Subcutaneous abdominal adipose tissue (tissue), 5 donors: ENCODE measurements at regions not wholly inside any gene's neighbourhood (a gene's known extent, or its start where the extent isn't known, plus 50 kb on each side); places are given as distances from the start of the nearest gene placed in this dataset.

Experiments
- H3K27ac ChIP-seq: one replicate; pipeline ENCODE4 v1.7.0; 2013; ENCODE audit warnings: low read depth, mild to moderate bottlenecking, inconsistent platforms, low read length, moderate library complexity
- H3K27me3 ChIP-seq, 5 donors: one replicate each; pipeline ENCODE4 v1.7.0; 2013; ENCODE audit warnings: low read length in 5 of 5, inconsistent platforms in 1 of 5; ENCODE audit not compliant: control insufficient read depth in 5 of 5, insufficient read depth in 4 of 5
- H3K36me3 ChIP-seq, 5 donors: one replicate each; pipeline ENCODE4 v1.7.0; 2013; ENCODE audit warnings: low read length in 5 of 5; ENCODE audit not compliant: control insufficient read depth in 5 of 5, insufficient read depth in 5 of 5
- H3K4me1 ChIP-seq, 5 donors: one replicate each; pipeline ENCODE4 v1.7.0; 2013; ENCODE audit warnings: low read length in 5 of 5, mild to moderate bottlenecking in 3 of 5, moderate library complexity in 1 of 5; ENCODE audit not compliant: control insufficient read depth in 5 of 5, insufficient read depth in 5 of 5
- H3K4me3 ChIP-seq, 5 donors: one replicate each; pipeline ENCODE4 v1.7.0; 2013; ENCODE audit warnings: low read length in 5 of 5, low read depth in 1 of 5
- H3K9ac ChIP-seq, 5 donors: one replicate each; pipeline ENCODE4 v1.7.0; 2013; ENCODE audit warnings: low read length in 5 of 5, mild to moderate bottlenecking in 4 of 5, moderate library complexity in 3 of 5
- H3K9me3 ChIP-seq, 5 donors: one replicate each; pipeline ENCODE4 v1.7.0; 2013; ENCODE audit warnings: low read length in 5 of 5; ENCODE audit not compliant: control insufficient read depth in 5 of 5
- donor health status: healthy.
- donor health status: healthy.
- donor health status: healthy.
- donor health status: healthy.
- donor health status: healthy.

DNA sequence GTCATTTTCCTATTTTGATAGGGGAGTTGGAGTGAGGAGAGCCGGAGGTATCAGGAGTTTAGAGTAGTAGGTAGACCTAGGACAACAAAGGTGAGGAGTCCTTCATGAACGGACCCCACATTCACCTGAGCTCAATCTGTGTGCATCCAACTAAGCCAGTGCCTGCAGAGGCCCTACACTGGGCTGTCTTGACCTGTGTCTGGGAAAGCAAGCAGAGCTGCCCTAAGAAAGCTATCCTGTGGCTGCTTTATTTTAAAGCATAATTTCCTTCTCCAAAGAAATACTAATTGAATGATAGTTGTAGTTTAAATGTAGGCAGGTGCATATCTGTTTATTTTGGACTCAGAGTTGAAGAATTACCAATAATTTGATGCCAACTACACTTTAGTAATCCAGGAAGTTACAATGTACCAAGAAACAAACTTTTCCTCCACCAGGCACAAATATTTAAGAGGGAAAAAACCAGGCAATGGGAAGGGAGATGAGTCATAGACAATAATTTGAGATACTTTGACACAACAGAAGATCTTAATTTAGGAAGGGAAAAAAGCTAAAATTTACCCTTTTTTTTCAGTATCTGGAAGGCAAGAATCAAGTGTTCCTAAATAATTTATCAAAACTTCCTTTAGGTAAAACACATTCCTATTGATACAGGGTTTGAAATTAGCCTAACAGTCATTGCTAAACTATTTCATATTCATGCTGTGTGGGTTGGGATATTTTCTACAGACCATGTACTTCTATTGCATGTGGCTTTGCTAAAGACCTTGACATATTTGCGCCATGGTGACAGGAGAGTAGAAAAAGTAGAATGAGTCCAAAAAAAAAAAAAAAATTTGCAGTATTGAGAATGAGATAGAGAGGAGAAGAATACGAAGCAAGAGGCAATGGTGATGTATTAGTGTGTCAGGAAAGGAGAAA, 376.6 kb upstream of the TUSC1 start:
- H3K4me1 ChIP-seq = no peaks in the 10 kb centered on the region
- H3K36me3 ChIP-seq = no peaks in the 10 kb centered on the region
- no peaks in the 10 kb centered on the region for H3K27me3 ChIP-seq
- H3K4me3 ChIP-seq = no peak overlapping the region
- no peak overlapping the region for H3K27ac ChIP-seq
- H3K9me3 ChIP-seq = no peaks in the 10 kb centered on the region
- no peak overlapping the region for H3K9ac ChIP-seq

DNA sequence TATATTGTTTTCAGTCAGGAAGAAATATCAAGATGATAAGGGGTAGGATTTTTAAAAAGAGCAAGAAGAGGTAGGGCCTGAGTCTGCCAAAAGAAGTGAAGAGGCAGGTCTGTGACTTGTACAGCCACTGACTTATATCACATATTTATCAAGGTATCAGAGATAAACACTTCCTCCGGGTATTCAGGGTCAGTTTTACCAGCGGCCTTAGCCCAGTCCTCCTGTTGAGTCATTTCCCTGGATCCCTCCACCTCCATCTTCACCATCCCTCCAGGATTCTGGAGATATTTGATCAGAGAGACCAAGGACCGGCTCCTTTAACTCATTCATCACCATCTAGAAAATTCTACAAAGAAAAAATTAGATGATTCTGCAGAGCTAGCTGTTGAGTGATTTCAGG, 375.7 kb upstream of the TUSC1 start:
- H3K36me3 ChIP-seq = no peaks in the 10 kb centered on the region
- no peaks in the 10 kb centered on the region for H3K4me1 ChIP-seq
- no peaks in the 10 kb centered on the region for H3K9me3 ChIP-seq
- H3K27me3 ChIP-seq = no peaks in the 10 kb centered on the region
- H3K9ac ChIP-seq = no peak overlapping the region
- H3K4me3 ChIP-seq = no peak overlapping the region
- H3K27ac ChIP-seq = no peak overlapping the region

DNA sequence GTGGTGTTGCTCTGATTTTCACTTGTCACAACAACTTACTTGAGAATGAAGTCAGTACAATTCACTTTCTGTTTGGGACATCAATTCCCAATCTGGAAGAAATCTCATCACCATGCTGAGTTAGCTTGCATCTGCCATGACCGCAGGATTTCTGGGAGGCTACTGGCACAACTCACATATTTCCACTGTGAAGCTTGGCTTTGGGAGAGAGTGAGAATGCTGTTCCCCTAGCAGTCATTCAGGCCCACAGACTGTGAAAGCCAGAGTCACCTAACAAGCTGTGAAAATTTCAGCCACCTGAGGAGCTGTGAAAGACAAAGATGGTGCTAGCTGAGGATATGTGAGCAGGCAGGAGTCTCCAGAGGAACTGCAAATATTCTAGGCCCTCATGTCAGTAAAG, 365.2 kb upstream of the TUSC1 start:
- Histone ChIP-seq H3K4me3 (no peak overlapping the region), H3K9me3 (peaks cover 0 to 7% (median 3%) of the 10 kb centered on the region in 5 donors), H3K27ac (no peak overlapping the region), H3K27me3 (no peaks in the 10 kb centered on the region), H3K4me1 (no peaks in the 10 kb centered on the region), H3K36me3 (no peaks in the 10 kb centered on the region), H3K9ac (no peak overlapping the region)

DNA sequence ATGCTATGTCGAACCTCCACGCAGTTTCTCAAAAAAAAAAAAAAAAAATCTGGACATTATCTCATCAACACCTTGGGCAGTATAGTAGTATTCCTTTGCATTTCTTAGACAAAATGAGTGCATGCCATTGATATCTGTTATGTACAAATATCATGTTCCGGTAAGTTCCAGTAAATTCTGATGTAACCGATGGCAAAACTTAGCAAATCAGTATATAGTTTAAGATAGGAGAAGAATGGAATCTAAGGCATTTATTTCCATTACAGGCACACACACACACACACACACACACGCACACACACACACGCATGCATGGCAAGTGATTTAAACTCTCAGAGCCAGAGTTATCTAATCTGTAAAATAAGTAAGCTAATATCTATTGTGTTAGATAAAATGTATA, 356.5 kb upstream of the TUSC1 start:
- H3K27me3 ChIP-seq = no peaks in the 10 kb centered on the region
- H3K36me3 ChIP-seq = no peaks in the 10 kb centered on the region
- H3K4me3 ChIP-seq = no peak overlapping the region
- no peaks in the 10 kb centered on the region for H3K4me1 ChIP-seq
- H3K27ac ChIP-seq = no peak overlapping the region
- H3K9ac ChIP-seq = no peak overlapping the region
- peaks cover 0 to 7% (median 3%) of the 10 kb centered on the region in 5 donors for H3K9me3 ChIP-seq

DNA sequence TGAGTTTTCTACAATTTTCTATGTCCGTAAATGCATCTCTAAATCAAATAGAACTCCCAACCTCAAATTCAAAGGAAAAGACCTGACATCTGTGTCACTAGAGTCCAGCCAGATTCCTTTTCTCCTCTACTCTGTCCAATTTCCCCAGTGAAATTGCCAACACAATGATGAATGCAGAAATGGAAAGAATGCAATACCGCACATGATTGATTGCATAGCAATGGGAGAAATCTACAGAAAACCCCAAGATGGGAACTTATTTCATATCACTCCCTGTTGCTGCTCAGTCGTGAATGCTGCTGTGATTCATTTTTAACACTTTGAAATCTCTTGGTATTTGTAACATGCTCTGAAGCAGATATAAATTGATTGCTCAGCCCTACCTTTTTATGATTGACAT, 355.1 kb upstream of the TUSC1 start:
- Histone ChIP-seq H3K36me3 (no peaks in the 10 kb centered on the region), H3K27ac (no peak overlapping the region), H3K27me3 (no peaks in the 10 kb centered on the region), H3K9me3 (no peaks in the 10 kb centered on the region), H3K4me1 (no peaks in the 10 kb centered on the region), H3K9ac (no peak overlapping the region), H3K4me3 (no peak overlapping the region)

DNA sequence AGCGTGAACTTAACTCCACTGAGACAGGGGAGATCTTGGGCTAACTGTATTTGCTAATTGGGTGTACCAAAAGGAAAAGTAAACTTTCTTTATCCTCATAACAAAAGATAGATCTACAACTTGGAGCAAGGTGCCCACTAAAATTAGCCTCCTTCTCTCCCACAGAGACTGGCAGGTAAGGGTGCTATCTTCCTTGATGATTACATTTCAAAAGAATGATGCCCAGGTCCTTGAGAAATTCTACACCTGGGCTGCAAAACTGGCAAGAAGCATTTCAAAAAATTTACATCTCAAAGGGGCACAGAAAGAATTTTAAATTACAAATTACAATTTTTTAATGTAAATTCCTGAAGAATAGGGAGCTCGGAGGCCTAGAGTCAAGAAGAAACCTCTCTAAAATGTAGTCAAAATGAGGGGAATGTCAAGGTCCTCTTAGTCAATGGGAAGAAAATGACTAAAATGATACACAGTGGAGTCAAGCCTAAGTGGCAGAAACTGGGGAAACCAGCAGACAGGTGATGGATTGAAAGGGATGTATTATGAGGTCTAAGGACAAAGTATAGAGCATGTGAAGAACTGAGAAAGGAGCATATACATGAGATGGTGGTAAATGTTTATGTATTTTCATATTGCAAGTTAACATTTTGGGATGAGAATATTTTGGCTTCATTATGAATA, 348.3 kb upstream of the TUSC1 start:
- Histone ChIP-seq H3K9ac (no peak overlapping the region), H3K36me3 (no peaks in the 10 kb centered on the region), H3K27me3 (no peaks in the 10 kb centered on the region), H3K27ac (no peak overlapping the region), H3K9me3 (peaks cover 0 to 6% (median 0%) of the 10 kb centered on the region in 5 donors), H3K4me1 (peaks cover 0 to 4% (median 0%) of the 10 kb centered on the region in 5 donors), H3K4me3 (no peak overlapping the region)

DNA sequence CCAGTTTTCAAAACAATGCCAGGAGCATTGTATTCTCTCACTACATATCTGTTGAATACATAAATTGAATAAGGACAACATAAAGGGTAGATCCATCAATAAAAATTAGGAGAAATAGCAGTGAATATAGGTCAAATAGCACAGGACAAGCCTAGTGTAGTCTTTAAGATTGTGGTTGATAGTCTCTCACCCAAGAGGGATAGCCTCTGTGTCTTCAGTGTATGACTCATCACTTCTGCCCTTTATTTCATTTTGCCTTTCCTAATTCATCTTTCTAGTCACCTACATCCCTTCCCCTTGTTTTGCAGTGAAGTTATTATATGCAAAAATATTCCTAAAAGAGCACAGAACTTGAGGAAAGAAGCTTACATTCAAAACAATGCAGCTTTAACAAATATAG, 335.0 kb upstream of the TUSC1 start:
- no peak overlapping the region for H3K9ac ChIP-seq
- H3K4me3 ChIP-seq = no peak overlapping the region
- no peak overlapping the region for H3K27ac ChIP-seq
- H3K9me3 ChIP-seq = peaks cover 0 to 8% (median 0%) of the 10 kb centered on the region in 5 donors
- H3K27me3 ChIP-seq = no peaks in the 10 kb centered on the region
- H3K4me1 ChIP-seq = no peaks in the 10 kb centered on the region
- H3K36me3 ChIP-seq = no peaks in the 10 kb centered on the region

DNA sequence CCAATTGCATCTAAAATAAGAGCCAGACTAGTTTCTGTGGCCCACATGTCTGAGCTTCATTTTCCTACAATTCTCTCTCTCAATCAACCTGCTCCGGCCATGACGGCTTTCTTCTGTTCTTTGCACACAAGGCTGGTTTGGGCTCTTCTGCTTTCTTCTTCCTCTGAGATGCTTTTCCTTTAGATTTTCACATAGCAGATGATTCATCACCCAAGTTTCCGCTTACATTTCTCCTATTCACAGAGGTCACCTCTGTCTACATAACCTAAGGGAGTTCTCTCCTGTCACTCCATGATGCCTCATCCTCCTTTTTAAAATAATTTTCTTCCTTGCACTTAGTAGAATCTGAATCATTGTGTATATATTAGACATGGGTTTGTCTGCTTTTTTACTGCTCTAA, 334.6 kb upstream of the TUSC1 start:
- no peaks in the 10 kb centered on the region for H3K4me1 ChIP-seq
- H3K36me3 ChIP-seq = no peaks in the 10 kb centered on the region
- H3K27me3 ChIP-seq = no peaks in the 10 kb centered on the region
- no peak overlapping the region for H3K9ac ChIP-seq
- peaks cover 0 to 4% (median 0%) of the 10 kb centered on the region in 5 donors for H3K9me3 ChIP-seq
- no peak overlapping the region for H3K4me3 ChIP-seq
- no peak overlapping the region for H3K27ac ChIP-seq

DNA sequence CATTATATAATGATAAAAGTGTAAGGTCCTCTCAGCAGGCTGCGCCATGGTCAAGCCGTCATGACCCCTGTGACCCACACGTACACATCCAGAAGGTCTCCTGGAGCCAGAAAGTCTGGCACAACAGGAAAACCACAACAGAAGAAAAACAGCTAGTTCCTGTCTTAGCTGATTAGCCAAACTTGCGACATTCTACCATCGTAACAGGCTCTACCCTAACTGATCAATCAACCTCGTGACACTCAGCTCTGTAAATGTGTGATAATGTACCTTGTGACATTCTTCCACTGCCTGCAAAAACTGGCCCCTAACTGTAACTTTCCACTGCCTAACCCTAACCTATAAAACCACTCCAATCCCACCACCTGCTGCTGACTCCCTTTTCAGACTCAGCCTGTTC, 316.4 kb upstream of the TUSC1 start:
- H3K9ac ChIP-seq = no peak overlapping the region
- peaks cover 0 to 26% (median 12%) of the 10 kb centered on the region in 5 donors for H3K9me3 ChIP-seq
- H3K36me3 ChIP-seq = no peaks in the 10 kb centered on the region
- no peaks in the 10 kb centered on the region for H3K27me3 ChIP-seq
- H3K27ac ChIP-seq = no peak overlapping the region
- no peak overlapping the region for H3K4me3 ChIP-seq
- H3K4me1 ChIP-seq = no peaks in the 10 kb centered on the region

DNA sequence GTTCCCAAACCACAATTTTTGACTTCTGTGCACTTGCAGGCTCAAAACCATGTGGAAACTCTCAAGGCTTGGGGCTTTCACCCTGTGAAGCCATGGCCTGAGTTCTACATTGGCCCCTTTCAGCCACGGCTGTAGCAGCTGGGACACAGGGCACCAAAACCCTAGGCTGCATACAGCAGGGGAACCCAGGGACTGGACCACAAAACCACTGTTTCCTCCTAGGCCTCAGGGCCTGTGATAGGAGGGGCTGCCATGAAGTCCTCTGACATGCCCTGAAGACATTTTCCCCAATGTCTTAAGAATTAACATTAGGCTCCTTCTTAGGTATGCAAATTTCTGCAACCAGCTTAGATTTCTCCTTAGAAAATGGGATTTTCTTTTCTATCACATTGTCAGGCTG, 312.1 kb upstream of the TUSC1 start:
- Histone ChIP-seq H3K9ac (no peak overlapping the region), H3K27me3 (no peaks in the 10 kb centered on the region)

More for the DNA sequence above, 312.1 kb upstream of the TUSC1 start:
- Histone ChIP-seq H3K4me3 (no peak overlapping the region), H3K27ac (no peak overlapping the region), H3K9me3 (peaks cover 0 to 33% (median 17%) of the 10 kb centered on the region in 5 donors), H3K4me1 (no peaks in the 10 kb centered on the region), H3K36me3 (no peaks in the 10 kb centered on the region)
